B cell (primary cell): ENCODE measurements at regions not wholly inside any gene's neighbourhood (a gene's known extent, or its start where the extent isn't known, plus 50 kb on each side); places are given as distances from the start of the nearest gene placed in this dataset.

ENCODE experiments used
- CTCF ChIP-seq: fragments of 200-600 bp; IDR thresholded peaks from one replicate; pipeline ENCODE4 v1.8.0; 2022; ENCODE audit warnings: antibody characterized with exemption, mild to moderate bottlenecking
- EZH2 ChIP-seq: IDR thresholded peaks from 2 replicates; pipeline ENCODE4 v1.6.1; 2012; ENCODE audit warnings: borderline replicate concordance, low read depth, mild to moderate bottlenecking, moderate library complexity, low read length; ENCODE audit not compliant: insufficient read depth, poor library complexity, severe bottlenecking

- TF ChIP-seq CTCF (no peak), EZH2 (no peak)
Measured at GRCh38 chr3:159852266-159852665, 136.4 kb upstream of the IL12A start.
